ENCODE measurements at regions not wholly inside any gene's neighbourhood (a gene's known extent, or its start where the extent isn't known, plus 50 kb on each side); places are given as distances from the start of the nearest gene placed in this dataset.

DNA sequence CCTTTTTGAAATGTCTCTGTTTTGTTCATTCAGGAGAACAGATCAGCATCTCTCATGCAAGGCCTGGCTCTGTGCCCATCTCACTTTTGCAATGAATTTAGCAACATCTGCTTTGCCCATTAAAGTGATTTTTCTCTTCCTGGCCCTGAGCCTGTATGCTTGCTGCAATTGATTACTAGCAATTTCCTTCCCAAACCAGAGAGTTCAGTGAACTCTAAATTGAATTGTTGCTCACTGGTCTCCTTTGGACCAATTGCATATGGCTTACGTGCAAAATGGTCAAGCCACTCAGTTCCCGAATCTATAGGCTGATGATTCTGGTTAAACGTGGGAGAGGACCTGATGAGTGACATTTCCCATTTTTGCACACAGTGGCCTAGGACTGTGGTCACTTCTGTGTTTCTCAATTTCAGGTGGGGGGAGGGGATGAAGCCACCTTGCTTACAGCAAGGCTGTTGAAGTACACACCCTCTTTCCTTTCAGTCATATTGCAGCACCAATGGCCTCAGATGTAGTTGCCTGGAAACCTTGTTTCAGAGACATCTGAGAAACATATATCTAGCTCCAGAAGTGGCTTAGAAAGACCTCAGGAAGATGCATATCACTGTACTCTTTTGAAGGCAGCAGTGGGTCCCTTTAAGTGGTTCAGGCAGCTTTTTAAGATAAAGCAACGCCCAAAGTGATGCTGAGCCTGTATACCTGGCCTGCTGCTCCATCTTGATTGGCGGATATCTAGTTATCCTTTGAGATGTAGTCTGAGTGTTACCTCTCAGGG is 201.4 kb downstream of the PTEN start:
- TF ChIP-seq, protein P1, sequence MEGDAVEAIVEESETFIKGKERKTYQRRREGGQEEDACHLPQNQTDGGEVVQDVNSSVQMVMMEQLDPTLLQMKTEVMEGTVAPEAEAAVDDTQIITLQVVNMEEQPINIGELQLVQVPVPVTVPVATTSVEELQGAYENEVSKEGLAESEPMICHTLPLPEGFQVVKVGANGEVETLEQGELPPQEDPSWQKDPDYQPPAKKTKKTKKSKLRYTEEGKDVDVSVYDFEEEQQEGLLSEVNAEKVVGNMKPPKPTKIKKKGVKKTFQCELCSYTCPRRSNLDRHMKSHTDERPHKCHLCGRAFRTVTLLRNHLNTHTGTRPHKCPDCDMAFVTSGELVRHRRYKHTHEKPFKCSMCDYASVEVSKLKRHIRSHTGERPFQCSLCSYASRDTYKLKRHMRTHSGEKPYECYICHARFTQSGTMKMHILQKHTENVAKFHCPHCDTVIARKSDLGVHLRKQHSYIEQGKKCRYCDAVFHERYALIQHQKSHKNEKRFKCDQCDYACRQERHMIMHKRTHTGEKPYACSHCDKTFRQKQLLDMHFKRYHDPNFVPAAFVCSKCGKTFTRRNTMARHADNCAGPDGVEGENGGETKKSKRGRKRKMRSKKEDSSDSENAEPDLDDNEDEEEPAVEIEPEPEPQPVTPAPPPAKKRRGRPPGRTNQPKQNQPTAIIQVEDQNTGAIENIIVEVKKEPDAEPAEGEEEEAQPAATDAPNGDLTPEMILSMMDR (tag by site-specific recombination; IDR thresholded peaks at IDR 0.05) = no peak
- TF ChIP-seq SETDB1 (IDR thresholded peaks at IDR 0.05; ENCODE audit: insufficient read length, low read length) = no peak
- no peak for TF ChIP-seq ZNF585B (tag by site-specific recombination; IDR thresholded peaks at IDR 0.05)
- TF ChIP-seq ZNF140 (tag by site-specific recombination; IDR thresholded peaks at IDR 0.05) = no peak
- no peak for TF ChIP-seq ZNF132 (tag by site-specific recombination; IDR thresholded peaks at IDR 0.05; ENCODE audit: borderline replicate concordance)
- TF ChIP-seq TCF7L2 (IDR thresholded peaks at IDR 0.05; ENCODE audit: borderline replicate concordance, low read depth, low read length) = no peak
- no peak for TF ChIP-seq EGR2 (tag by site-specific recombination; IDR thresholded peaks at IDR 0.05; ENCODE audit: low read depth)
- no peak for TF ChIP-seq ZFP3 (tag by site-specific recombination; IDR thresholded peaks at IDR 0.05; ENCODE audit: low read depth)
- TF ChIP-seq ZNF121 (tag by site-specific recombination; IDR thresholded peaks at IDR 0.05) = no peak
- TF ChIP-seq SP3 (tag by site-specific recombination; IDR thresholded peaks at IDR 0.05) = no peak
- no peak for TF ChIP-seq ZNF248 (tag by site-specific recombination; IDR thresholded peaks at IDR 0.05)
- TF ChIP-seq ZNF830 (tag by site-specific recombination; IDR thresholded peaks at IDR 0.05; ENCODE audit: low read depth) = no peak
- TF ChIP-seq MYNN (tag by site-specific recombination; IDR thresholded peaks at IDR 0.05; ENCODE audit: borderline replicate concordance) = no peak
